AG10803 (cell line): ENCODE measurements at regions not wholly inside any gene's neighbourhood (a gene's known extent, or its start where the extent isn't known, plus 50 kb on each side); places are given as distances from the start of the nearest gene placed in this dataset.

ENCODE experiments used
- DNase-seq: peaks from one replicate; pipeline ENCODE4 v3.0.0; 2010; ENCODE audit warnings: low read depth
- H3K4me3 ChIP-seq: 2 replicates; pipeline ENCODE4 v1.5.1; 2011; ENCODE audit warnings: mild to moderate bottlenecking, low read length, control low read depth
- TF ChIP-seq, protein P1 (sequence below): conservative IDR thresholded peaks from 2 replicates; pipeline ENCODE4 v1.5.1; 2011; ENCODE audit warnings: mild to moderate bottlenecking, low read length, control low read depth, inconsistent platforms

DNA sequence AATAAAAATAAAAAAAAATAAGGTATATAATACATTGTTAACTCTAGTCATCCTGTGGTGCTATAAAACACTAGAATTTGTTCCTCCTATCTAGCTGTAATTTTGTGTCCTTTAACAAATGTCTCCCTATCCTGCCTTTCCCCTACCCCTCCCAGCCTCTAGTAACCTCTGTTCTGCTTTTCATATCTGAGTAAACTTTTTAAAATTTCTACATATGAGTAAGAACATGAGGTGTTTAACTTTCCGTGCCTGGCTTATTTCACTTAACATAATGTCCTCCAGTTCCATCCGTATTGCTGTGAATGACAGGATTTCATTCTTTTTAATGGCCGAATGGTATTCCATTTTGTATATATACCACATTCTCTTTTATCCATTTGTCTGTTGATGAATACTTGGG is 71.3 kb upstream of the GNG2 start:
- H3K4me3 ChIP-seq, result no peak overlapping the region
- TF ChIP-seq, protein P1, sequence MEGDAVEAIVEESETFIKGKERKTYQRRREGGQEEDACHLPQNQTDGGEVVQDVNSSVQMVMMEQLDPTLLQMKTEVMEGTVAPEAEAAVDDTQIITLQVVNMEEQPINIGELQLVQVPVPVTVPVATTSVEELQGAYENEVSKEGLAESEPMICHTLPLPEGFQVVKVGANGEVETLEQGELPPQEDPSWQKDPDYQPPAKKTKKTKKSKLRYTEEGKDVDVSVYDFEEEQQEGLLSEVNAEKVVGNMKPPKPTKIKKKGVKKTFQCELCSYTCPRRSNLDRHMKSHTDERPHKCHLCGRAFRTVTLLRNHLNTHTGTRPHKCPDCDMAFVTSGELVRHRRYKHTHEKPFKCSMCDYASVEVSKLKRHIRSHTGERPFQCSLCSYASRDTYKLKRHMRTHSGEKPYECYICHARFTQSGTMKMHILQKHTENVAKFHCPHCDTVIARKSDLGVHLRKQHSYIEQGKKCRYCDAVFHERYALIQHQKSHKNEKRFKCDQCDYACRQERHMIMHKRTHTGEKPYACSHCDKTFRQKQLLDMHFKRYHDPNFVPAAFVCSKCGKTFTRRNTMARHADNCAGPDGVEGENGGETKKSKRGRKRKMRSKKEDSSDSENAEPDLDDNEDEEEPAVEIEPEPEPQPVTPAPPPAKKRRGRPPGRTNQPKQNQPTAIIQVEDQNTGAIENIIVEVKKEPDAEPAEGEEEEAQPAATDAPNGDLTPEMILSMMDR, result no peak
- no peak for DNase-seq

DNA sequence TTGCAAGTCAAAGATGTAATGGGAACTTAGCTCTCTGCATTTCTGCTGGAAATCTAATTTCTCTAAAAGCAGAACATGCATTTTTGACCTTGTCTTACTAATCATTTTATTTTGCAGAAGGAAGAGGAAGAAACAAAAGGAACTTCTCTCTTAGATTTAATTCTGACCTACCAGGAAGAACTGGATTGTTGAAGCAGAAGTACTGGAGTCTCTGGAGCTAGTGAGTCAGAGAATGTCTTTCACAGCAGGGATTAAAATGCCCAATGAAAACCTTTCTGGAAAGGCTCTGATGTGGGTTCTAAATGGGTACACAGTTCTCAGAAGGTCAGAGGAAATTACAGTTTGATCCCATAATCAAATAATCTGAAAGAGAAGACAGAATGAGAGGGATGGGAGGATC is 70.8 kb upstream of the GNG2 start:
- no peak for DNase-seq
- H3K4me3 ChIP-seq, result no peak overlapping the region
- TF ChIP-seq, protein P1, result no peak

DNA sequence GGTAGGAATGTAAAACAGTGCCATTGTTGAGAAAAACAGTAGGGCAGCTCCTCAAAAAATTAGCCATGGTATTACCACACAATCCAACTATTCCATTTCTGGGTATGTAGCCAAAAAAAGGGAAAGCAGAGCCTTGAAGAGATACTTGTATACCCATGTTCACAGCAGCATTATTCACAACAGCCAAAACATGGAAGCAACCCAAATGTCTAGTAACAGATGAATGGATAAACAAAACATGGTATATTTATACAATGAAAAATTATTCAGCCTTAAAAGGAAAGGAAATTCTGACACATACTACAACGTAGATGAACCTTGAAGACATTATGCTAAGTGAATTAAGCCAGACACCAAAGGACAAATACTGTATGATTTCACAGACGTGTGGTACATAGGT is 67.6 kb upstream of the GNG2 start:
- TF ChIP-seq, protein P1, result no peak
- no peak overlapping the region for H3K4me3 ChIP-seq
- DNase-seq, result peak; percentile 75

DNA sequence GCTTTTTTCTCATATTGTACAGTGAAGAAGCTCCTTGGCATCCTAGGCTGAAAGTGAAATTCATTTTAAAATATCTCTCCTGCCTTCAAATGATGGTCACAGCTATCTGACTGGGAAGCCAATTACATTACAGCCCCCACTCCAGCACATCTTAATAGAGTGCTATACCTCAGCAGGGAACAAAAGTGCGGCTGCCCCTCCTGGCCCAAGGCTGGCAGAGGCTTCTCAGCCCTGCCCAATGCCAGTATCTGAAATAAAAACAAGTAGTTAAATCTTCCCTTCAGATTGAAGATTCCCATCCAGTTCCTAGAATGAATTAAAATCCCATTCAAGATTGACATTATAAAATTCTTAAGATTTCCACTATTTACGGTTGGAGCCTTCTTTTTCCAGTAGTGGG is 54.9 kb upstream of the GNG2 start:
- DNase-seq, result no peak
- no peak overlapping the region for H3K4me3 ChIP-seq
- TF ChIP-seq, protein P1, result no peak

DNA sequence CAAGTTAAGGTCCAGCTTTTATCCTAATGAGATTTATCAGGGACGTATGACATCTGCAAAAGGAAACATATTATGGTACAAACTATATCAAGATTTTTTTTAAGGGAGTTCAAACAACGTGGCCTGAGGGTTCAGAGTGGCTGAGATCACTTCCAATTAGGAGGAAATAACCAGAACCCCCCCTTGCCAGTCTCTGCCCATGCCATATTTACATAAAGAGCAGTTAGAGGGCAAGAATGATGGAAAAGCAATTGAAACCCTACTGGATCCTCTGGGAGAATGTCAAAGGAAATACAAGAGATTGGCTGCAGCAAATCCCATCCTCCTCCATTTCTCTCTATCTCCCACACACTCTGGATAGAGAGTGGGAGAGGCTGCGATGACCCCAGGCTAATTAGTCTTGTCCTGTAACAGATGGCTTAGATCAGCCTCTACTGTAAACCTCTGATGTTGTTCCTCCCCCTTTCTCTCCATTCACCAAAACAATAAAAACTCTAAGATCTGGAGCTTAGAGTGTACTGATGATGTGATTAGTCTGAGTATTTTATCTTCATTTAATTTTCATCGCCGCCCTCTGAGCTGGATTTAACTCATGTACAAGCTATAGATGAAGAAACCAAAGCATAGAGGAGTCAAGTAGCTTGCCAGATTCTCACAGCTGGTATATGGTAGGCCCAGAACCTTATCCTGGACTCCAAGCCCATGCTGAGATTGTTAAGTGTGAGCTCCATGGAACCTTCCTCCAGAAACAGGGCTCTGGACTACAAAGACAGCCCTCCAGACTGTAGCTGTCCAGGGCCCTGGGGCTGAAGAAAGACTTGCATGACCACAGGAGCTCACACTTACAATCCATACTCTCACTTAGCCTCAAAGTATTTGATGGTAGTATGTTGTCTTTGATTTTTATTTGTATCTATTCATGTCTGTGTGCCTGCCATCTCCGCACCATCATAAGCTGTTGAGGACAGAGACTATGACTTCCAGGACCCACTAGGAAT is 54.1 kb upstream of the GNG2 start:
- H3K4me3 ChIP-seq, result no peak overlapping the region
- no peak for DNase-seq
- TF ChIP-seq, protein P1, result no peak

DNA sequence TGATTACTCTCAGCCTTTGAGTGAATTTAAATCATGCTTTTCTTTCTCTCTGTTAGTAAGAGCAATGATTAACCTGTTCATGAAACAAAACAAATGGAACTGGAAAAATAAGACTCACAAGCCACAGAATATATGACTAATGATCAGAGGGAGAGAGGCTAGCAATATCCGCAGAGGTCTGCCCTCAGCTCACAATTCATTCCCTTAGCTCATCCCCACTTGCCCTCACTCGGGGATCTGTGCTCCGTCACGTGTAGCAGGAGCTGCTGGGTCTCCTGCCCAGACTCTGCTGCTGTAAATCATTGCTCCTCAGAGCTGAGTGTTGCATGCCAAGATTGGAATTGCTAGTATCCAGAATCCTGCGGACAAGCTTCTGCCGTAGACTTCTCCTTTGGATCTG is 53.1 kb upstream of the GNG2 start:
- no peak overlapping the region for H3K4me3 ChIP-seq
- TF ChIP-seq, protein P1, result no peak
- peak; percentile 70 for DNase-seq
